H1 (cell line): ENCODE measurements at regions not wholly inside any gene's neighbourhood (a gene's known extent, or its start where the extent isn't known, plus 50 kb on each side); places are given as distances from the start of the nearest gene placed in this dataset.

ENCODE experiments used
- CTCF ChIA-PET: fragments of 300-600 bp; sonication (Branson Sonifier 250); formaldehyde crosslinking; loops from one replicate; lab custom pipeline; 2021; ENCODE audit not compliant: partially characterized antibody; lab: Charles Lee
- POLR2A ChIA-PET: fragments of 300-600 bp; sonication (Branson Sonifier 250); formaldehyde crosslinking; loops from one replicate; lab custom pipeline; 2021; ENCODE audit warnings: inconsistent platforms; ENCODE audit not compliant: partially characterized antibody; lab: Charles Lee
- DNase-seq, 2 experiments: peaks; one replicate each; pipeline versions ENCODE4 v3.0.0 to v3.0.0-alpha.2; 2010 to 2022; ENCODE audit warnings: low spot score in 2 of 2, low read depth in 1 of 2, mixed read lengths in 1 of 2
- FAIRE-seq: peaks from 2 replicates; lab custom pipeline; 2011; peaks lifted over from hg19 to GRCh38; lab: Jason Lieb, UNC
- H2AFZ ChIP-seq: 2 replicates; pipeline ENCODE4 v1.8.1; 2012; ENCODE audit warnings: low read length, inconsistent platforms
- H2AK5ac ChIP-seq: 2 replicates; pipeline ENCODE4 v1.6.1; 2013; ENCODE audit warnings: low read depth, low read length
- H2BK120ac ChIP-seq: replicated peaks from 2 replicates; pipeline ENCODE3; 2013; ENCODE audit warnings: low read depth, low read length, inconsistent platforms
- H2BK12ac ChIP-seq: 2 replicates; pipeline ENCODE4 v1.6.1; 2013; ENCODE audit warnings: low read depth, low read length
- H2BK15ac ChIP-seq: 2 replicates; pipeline ENCODE4 v1.6.1; 2013; ENCODE audit warnings: low read length
- H2BK20ac ChIP-seq: 2 replicates; pipeline ENCODE4 v1.6.1; 2013; ENCODE audit warnings: low read length
- H2BK5ac ChIP-seq: 2 replicates; pipeline ENCODE4 v1.6.1; 2013; ENCODE audit warnings: low read depth, low read length
- H3K14ac ChIP-seq: 2 replicates; pipeline ENCODE4 v1.6.1; 2013; ENCODE audit warnings: inconsistent platforms; ENCODE audit not compliant: insufficient read length
- H3K18ac ChIP-seq: 2 replicates; pipeline ENCODE4 v1.6.1; 2013; ENCODE audit warnings: low read length; ENCODE audit errors: extremely low read depth
- H3K23ac ChIP-seq: 2 replicates; pipeline ENCODE4 v1.6.1; 2013; ENCODE audit warnings: inconsistent platforms; ENCODE audit not compliant: insufficient read length
- H3K23me2 ChIP-seq: 2 replicates; pipeline ENCODE4 v1.6.1; 2013; ENCODE audit warnings: low read depth, low read length
- H3K27ac ChIP-seq: 2 replicates; pipeline ENCODE4 v1.6.1; 2011; ENCODE audit warnings: low read depth, low read length, inconsistent platforms
- H3K27me3 ChIP-seq, 4 experiments: replicated peaks in 1 of 4; 1 replicate in 1 of 4; 2 replicates in 3 of 4; pipeline versions ENCODE4 v1.6.1 to v1.8.1; 2011 to 2013; ENCODE audit warnings: low read length in 3 of 4, mild to moderate bottlenecking in 3 of 4, inconsistent platforms in 2 of 4, mixed read lengths in 2 of 4, moderate library complexity in 1 of 4; ENCODE audit not compliant: control insufficient read depth in 3 of 4, insufficient read depth in 3 of 4; ENCODE audit errors: extremely low read depth in 1 of 4
- H3K36me3 ChIP-seq, 4 experiments: 2 replicates each; pipeline versions ENCODE4 v1.6.1 to v1.8.1; 2011 to 2013; ENCODE audit warnings: mild to moderate bottlenecking in 4 of 4, low read length in 3 of 4, moderate library complexity in 2 of 4, control low read depth in 1 of 4, inconsistent platforms in 1 of 4; ENCODE audit not compliant: insufficient read depth in 4 of 4, control insufficient read depth in 2 of 4
- H3K4ac ChIP-seq: replicated peaks from 2 replicates; pipeline ENCODE3; 2013; ENCODE audit warnings: low read length, low read depth, mixed read lengths, inconsistent platforms; ENCODE audit not compliant: insufficient read length
- H3K4me1 ChIP-seq, 4 experiments: replicated peaks in 1 of 4; 1 replicate in 1 of 4; 2 replicates in 3 of 4; pipeline versions ENCODE4 v1.6.1 to v1.8.1; 2011 to 2013; ENCODE audit warnings: low read length in 3 of 4, inconsistent platforms in 2 of 4, mixed read lengths in 1 of 4; ENCODE audit not compliant: insufficient read depth in 4 of 4, control insufficient read depth in 3 of 4
- H3K4me2 ChIP-seq, 2 experiments: 2 replicates each; pipeline versions ENCODE4 v1.6.1 to v1.8.1; 2011 to 2013; ENCODE audit warnings: low read depth in 2 of 2, low read length in 2 of 2, control low read depth in 1 of 2, inconsistent platforms in 1 of 2, mild to moderate bottlenecking in 1 of 2; ENCODE audit not compliant: insufficient read depth in 1 of 2
- H3K4me3 ChIP-seq, 4 experiments: fragments of 200-600, 300-600 bp in 1 of 4; sonication (generic), shearing (Covaris generic), sonication (Bioruptor Twin) in 1 of 4; 2 replicates each; pipeline versions ENCODE4 v1.5.1 to v1.8.1; 2011 to 2016; ENCODE audit warnings: low read length in 4 of 4, low read depth in 3 of 4, control low read depth in 2 of 4, inconsistent platforms in 2 of 4, mild to moderate bottlenecking in 2 of 4, mixed read lengths in 1 of 4, moderate library complexity in 1 of 4; ENCODE audit not compliant: insufficient read depth in 2 of 4; ENCODE audit errors: extremely low read depth in 1 of 4
- H3K56ac ChIP-seq: replicated peaks from 2 replicates; pipeline ENCODE3; 2013; ENCODE audit warnings: low read depth, mild to moderate bottlenecking, mixed read lengths, low read length, inconsistent platforms; ENCODE audit not compliant: insufficient read length
- H3K79me1 ChIP-seq: 2 replicates; pipeline ENCODE4 v1.6.1; 2013; ENCODE audit warnings: low read depth, low read length, control low read depth
- H3K79me2 ChIP-seq, 2 experiments: 2 replicates each; pipeline versions ENCODE4 v1.6.1 to v1.8.1; 2012 to 2013; ENCODE audit warnings: low read length in 2 of 2, mild to moderate bottlenecking in 2 of 2, inconsistent platforms in 1 of 2; ENCODE audit not compliant: insufficient read depth in 2 of 2, control insufficient read depth in 1 of 2
- H3K9ac ChIP-seq, 4 experiments: replicated peaks in 1 of 4; 1 replicate in 1 of 4; 2 replicates in 3 of 4; pipeline versions ENCODE4 v1.6.1 to v1.8.1; 2011 to 2013; ENCODE audit warnings: low read depth in 3 of 4, low read length in 3 of 4, control low read depth in 2 of 4, mild to moderate bottlenecking in 2 of 4, moderate library complexity in 2 of 4, inconsistent platforms in 1 of 4; ENCODE audit errors: extremely low read depth in 1 of 4
- H3K9me3 ChIP-seq, 2 experiments: 2 replicates each; pipeline versions ENCODE4 v1.6.1 to v1.8.1; 2012 to 2013; ENCODE audit warnings: mild to moderate bottlenecking in 2 of 2, moderate library complexity in 2 of 2, control low read depth in 1 of 2, inconsistent platforms in 1 of 2, low read depth in 1 of 2, low read length in 1 of 2, mixed read lengths in 1 of 2; ENCODE audit not compliant: insufficient read depth in 2 of 2
- H4K20me1 ChIP-seq, 2 experiments: replicated peaks in 1 of 2; 2 replicates each; pipeline versions ENCODE3 to v1.8.1; 2011 to 2013; ENCODE audit warnings: inconsistent platforms in 2 of 2, low read length in 2 of 2, mild to moderate bottlenecking in 1 of 2; ENCODE audit not compliant: insufficient read depth in 2 of 2, control insufficient read depth in 1 of 2
- H4K5ac ChIP-seq: 2 replicates; pipeline ENCODE4 v1.6.1; 2013; ENCODE audit warnings: low read length, low read depth, mixed read lengths, inconsistent platforms; ENCODE audit not compliant: insufficient read length
- H4K8ac ChIP-seq: 2 replicates; pipeline ENCODE4 v1.8.0; 2013; ENCODE audit warnings: mild to moderate bottlenecking, moderate library complexity, low read length, inconsistent platforms; ENCODE audit not compliant: insufficient read depth; ENCODE audit errors: extremely low read depth
- H4K91ac ChIP-seq: replicated peaks from 2 replicates; pipeline ENCODE3; 2013; ENCODE audit warnings: low read length, mixed read lengths, inconsistent platforms; ENCODE audit not compliant: insufficient read length
- ATF2 ChIP-seq: IDR thresholded peaks from 2 replicates; pipeline ENCODE4 v1.6.1; 2012; ENCODE audit warnings: low read length, inconsistent platforms
- ATF3 ChIP-seq: IDR thresholded peaks from 2 replicates; pipeline ENCODE4 v1.6.1; 2011; ENCODE audit warnings: low read depth, mild to moderate bottlenecking, low read length; ENCODE audit not compliant: insufficient read depth
- CREB1 ChIP-seq: IDR thresholded peaks from 2 replicates; pipeline ENCODE4 v1.6.1; 2012; ENCODE audit warnings: inconsistent platforms
- E2F6 ChIP-seq: IDR thresholded peaks from 2 replicates; pipeline ENCODE4 v1.6.1; 2012; ENCODE audit warnings: inconsistent platforms
- KDM4A ChIP-seq: IDR thresholded peaks from one replicate; pipeline ENCODE4 v1.7.1; 2012; ENCODE audit warnings: low read depth, mild to moderate bottlenecking, moderate library complexity, low read length, inconsistent platforms; ENCODE audit not compliant: severe bottlenecking
- POLR2A ChIP-seq, 2 experiments: IDR thresholded peaks; 1 replicate in 1 of 2; 2 replicates in 1 of 2; pipeline ENCODE4 v1.6.1; 2011; ENCODE audit warnings: low read depth in 2 of 2, low read length in 2 of 2, mild to moderate bottlenecking in 2 of 2; ENCODE audit errors: control extremely low read depth in 1 of 2
- RBBP5 ChIP-seq: IDR thresholded peaks from 2 replicates; pipeline ENCODE4 v1.7.1; 2012; ENCODE audit warnings: low read depth, mild to moderate bottlenecking, inconsistent platforms, low read length, moderate library complexity, borderline replicate concordance
- SAP30 ChIP-seq: fragments of 300-600 bp; sonication (generic); IDR thresholded peaks from 2 replicates; pipeline ENCODE4 v1.7.1; 2012; ENCODE audit warnings: low read length, moderate library complexity, mild to moderate bottlenecking, inconsistent platforms; ENCODE audit not compliant: insufficient read depth, insufficient replicate concordance
- SUZ12 ChIP-seq: fragments of 200-600 bp; sonication (generic); IDR thresholded peaks from 2 replicates; pipeline ENCODE4 v1.6.1; 2012; ENCODE audit warnings: mild to moderate bottlenecking, inconsistent platforms, low read length, moderate library complexity, mixed read lengths
- TEAD4 ChIP-seq: IDR thresholded peaks from 2 replicates; pipeline ENCODE4 v1.6.1; 2012; ENCODE audit warnings: low read depth, low read length, inconsistent platforms, mixed read lengths
- YY1 ChIP-seq: IDR thresholded peaks from 2 replicates; pipeline ENCODE4 v1.6.1; 2011; ENCODE audit warnings: low read depth, mild to moderate bottlenecking, low read length
- WGBS, 2 experiments: shearing (Covaris generic) in 1 of 2; methylation state at CpG; one replicate each; pipeline versions ENCODE4 v1.1.6 to v1.1.7; 2013 to 2015; ENCODE audit warnings: low lambda C conversion rate in 2 of 2, mixed read lengths in 2 of 2, inconsistent platforms in 1 of 2, low coverage in 1 of 2, missing lambda C conversion rate in 1 of 2; ENCODE audit not compliant: insufficient replicate concordance in 2 of 2, insufficient coverage in 1 of 2, insufficient read length in 1 of 2; ENCODE audit errors: extremely low coverage in 1 of 2, missing lambda C conversion rate in 1 of 2; 5-methylcytosine and 5-hydroxymethylcytosine counted together

- Histone ChIP-seq H3K9ac (no peak overlapping the region), H3K4me2 (no peak overlapping the region), H3K23ac (no peak overlapping the region), H3K4ac (no peak overlapping the region), H3K9me3 (peaks cover 52 to 69% of the 10 kb centered on the region in 2 experiments), H4K5ac (no peak overlapping the region), H2AFZ (no peak overlapping the region), H3K56ac (no peak overlapping the region), H2BK12ac (no peak overlapping the region), H3K79me2 (no peaks in the 10 kb centered on the region), H2BK20ac (no peak overlapping the region), H3K27ac (no peak overlapping the region), H4K8ac (no peak overlapping the region), H3K4me1 (no peaks in the 10 kb centered on the region), H3K4me3 (no peak overlapping the region), H3K36me3 (no peaks in the 10 kb centered on the region), H4K20me1 (no peaks in the 10 kb centered on the region), H3K79me1 (no peaks in the 10 kb centered on the region), H3K14ac (no peak overlapping the region), H2BK120ac (no peak overlapping the region), H4K91ac (no peak overlapping the region), H2AK5ac (no peak overlapping the region), H3K18ac (no peak overlapping the region), H2BK5ac (no peak overlapping the region), H2BK15ac (no peak overlapping the region), H3K23me2 (no peaks in the 10 kb centered on the region), H3K27me3 (peaks cover 0 to 1% (median 0%) of the 10 kb centered on the region in 4 experiments; a peak in 1 of 7 replicates)
- POLR2A ChIA-PET = no interaction called here
- WGBS, 2 experiments = 74% methylated on average over 3 of the region's 3 CpGs; no CpG with 5 or more reads in 1 of the 2 experiments
- CTCF ChIA-PET = interaction anchor here (0.9 kb wide), 1 partner anchor 1582 kb away, joined by 3 read pairs; the partner anchor contains the start of gene CBLN2
- DNase-seq = no peak
- FAIRE-seq = no peak
- TF ChIP-seq SUZ12 = no peak
- no peak for TF ChIP-seq SAP30
- TF ChIP-seq ATF3 = no peak
- TF ChIP-seq ATF2 = no peak
- TF ChIP-seq YY1 = no peak
- TF ChIP-seq CREB1 = no peak
- no peak for TF ChIP-seq E2F6
- no peak for TF ChIP-seq RBBP5
- TF ChIP-seq TEAD4 = no peak
- no peak for TF ChIP-seq KDM4A
- TF ChIP-seq POLR2A (IDR thresholded peaks at IDR 0.05; ENCODE audit: control extremely low read depth in 1 of 2, low read depth in 2 of 2, low read length in 2 of 2) = no peak
These were observed 673.1 kb downstream of the SOCS6 start for GRCh38 chr18:70961939-70962338.
